ENCODE measurements at regions not wholly inside any gene's neighbourhood (a gene's known extent, or its start where the extent isn't known, plus 50 kb on each side); places are given as distances from the start of the nearest gene placed in this dataset.

GRCh38 chr2:226478109-226478809 is 321.4 kb downstream of the IRS1 start (continued):
- TF ChIP-seq MYNN (CRISPR knock-in tag; IDR thresholded peaks at IDR 0.05; ENCODE audit: low read depth) (no peak), ZNF850 (CRISPR knock-in tag; conservative IDR thresholded peaks at IDR 0.05) (no peak), ZNF788 (CRISPR knock-in tag; IDR thresholded peaks at IDR 0.05; ENCODE audit: borderline replicate concordance) (no peak), PCBP1 (IDR thresholded peaks at IDR 0.05; ENCODE audit: borderline replicate concordance, low read depth, low read length) (no peak), ZNF232 (CRISPR knock-in tag; IDR thresholded peaks at IDR 0.05; ENCODE audit: borderline replicate concordance) (no peak; the same call in 1 of the 2 replicates), ATRX (CRISPR knock-in tag; IDR thresholded peaks at IDR 0.05; ENCODE audit: borderline replicate concordance) (no peak), CHCHD3 (CRISPR knock-in tag; IDR thresholded peaks at IDR 0.05) (0 out of 2 replicates have a peak, but pooled peaks have one; percentile 59), ZNF460 (CRISPR knock-in tag; IDR thresholded peaks at IDR 0.05; ENCODE audit: borderline replicate concordance) (no peak), RFX3 (CRISPR knock-in tag; IDR thresholded peaks at IDR 0.05) (no peak), KLF15 (CRISPR knock-in tag; IDR thresholded peaks at IDR 0.05; ENCODE audit: borderline replicate concordance) (no peak), ATF6 (CRISPR knock-in tag; conservative IDR thresholded peaks at IDR 0.05) (no peak), PPARG (CRISPR knock-in tag; conservative IDR thresholded peaks at IDR 0.05) (0 out of 2 replicates have a peak, but pooled peaks have one; percentile 63), PRDM10 (CRISPR knock-in tag; IDR thresholded peaks at IDR 0.05; ENCODE audit: low read depth) (peak; percentile 58), MYC (CRISPR knock-in tag; IDR thresholded peaks at IDR 0.05; ENCODE audit: borderline replicate concordance) (peak; percentile 90), MEF2D (CRISPR knock-in tag; IDR thresholded peaks at IDR 0.05) (peak; percentile 46; the same call in 1 of the 2 replicates), CBFB (CRISPR knock-in tag; IDR thresholded peaks at IDR 0.05) (no peak)
- TF ChIP-seq, protein P1, sequence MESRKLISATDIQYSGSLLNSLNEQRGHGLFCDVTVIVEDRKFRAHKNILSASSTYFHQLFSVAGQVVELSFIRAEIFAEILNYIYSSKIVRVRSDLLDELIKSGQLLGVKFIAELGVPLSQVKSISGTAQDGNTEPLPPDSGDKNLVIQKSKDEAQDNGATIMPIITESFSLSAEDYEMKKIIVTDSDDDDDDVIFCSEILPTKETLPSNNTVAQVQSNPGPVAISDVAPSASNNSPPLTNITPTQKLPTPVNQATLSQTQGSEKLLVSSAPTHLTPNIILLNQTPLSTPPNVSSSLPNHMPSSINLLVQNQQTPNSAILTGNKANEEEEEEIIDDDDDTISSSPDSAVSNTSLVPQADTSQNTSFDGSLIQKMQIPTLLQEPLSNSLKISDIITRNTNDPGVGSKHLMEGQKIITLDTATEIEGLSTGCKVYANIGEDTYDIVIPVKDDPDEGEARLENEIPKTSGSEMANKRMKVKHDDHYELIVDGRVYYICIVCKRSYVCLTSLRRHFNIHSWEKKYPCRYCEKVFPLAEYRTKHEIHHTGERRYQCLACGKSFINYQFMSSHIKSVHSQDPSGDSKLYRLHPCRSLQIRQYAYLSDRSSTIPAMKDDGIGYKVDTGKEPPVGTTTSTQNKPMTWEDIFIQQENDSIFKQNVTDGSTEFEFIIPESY (CRISPR knock-in tag; IDR thresholded peaks at IDR 0.05) = peak; percentile 10; the same call in 1 of the 2 replicates
- TF ChIP-seq, protein P2, sequence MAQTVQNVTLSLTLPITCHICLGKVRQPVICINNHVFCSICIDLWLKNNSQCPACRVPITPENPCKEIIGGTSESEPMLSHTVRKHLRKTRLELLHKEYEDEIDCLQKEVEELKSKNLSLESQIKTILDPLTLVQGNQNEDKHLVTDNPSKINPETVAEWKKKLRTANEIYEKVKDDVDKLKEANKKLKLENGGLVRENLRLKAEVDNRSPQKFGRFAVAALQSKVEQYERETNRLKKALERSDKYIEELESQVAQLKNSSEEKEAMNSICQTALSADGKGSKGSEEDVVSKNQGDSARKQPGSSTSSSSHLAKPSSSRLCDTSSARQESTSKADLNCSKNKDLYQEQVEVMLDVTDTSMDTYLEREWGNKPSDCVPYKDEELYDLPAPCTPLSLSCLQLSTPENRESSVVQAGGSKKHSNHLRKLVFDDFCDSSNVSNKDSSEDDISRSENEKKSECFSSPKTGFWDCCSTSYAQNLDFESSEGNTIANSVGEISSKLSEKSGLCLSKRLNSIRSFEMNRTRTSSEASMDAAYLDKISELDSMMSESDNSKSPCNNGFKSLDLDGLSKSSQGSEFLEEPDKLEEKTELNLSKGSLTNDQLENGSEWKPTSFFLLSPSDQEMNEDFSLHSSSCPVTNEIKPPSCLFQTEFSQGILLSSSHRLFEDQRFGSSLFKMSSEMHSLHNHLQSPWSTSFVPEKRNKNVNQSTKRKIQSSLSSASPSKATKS (CRISPR knock-in tag; IDR thresholded peaks at IDR 0.05) = no peak
